ENCODE measurements at regions not wholly inside any gene's neighbourhood (a gene's known extent, or its start where the extent isn't known, plus 50 kb on each side); places are given as distances from the start of the nearest gene placed in this dataset.

- Histone ChIP-seq H3K4me1 (ENCODE audit: control insufficient read depth in 1 of 2, extremely low read depth in 1 of 2, insufficient read depth in 2 of 2, low read length in 2 of 2) (no peaks in the 10 kb centered on the region), H3K4me3 (ENCODE audit: control insufficient read depth in 1 of 2, extremely low read depth in 1 of 2, low read length in 1 of 2) (no peak overlapping the region), H3K27ac (ENCODE audit: low read length) (no peak overlapping the region), H3K9me3 (no peaks in the 10 kb centered on the region), H3K36me3 (ENCODE audit: control insufficient read depth in 2 of 2, extremely low read depth in 1 of 2, insufficient read depth in 1 of 2, low read length in 1 of 2) (no peaks in the 10 kb centered on the region), H3K27me3 (replicated peaks in 1 of 2; ENCODE audit: control insufficient read depth in 2 of 2, extremely low read depth in 1 of 2, insufficient read depth in 2 of 2, low read length in 1 of 2) (no peaks in the 10 kb centered on the region)
- H3K27me3 Mint-ChIP-seq: no peaks in the 10 kb centered on the region
- H3K27ac Mint-ChIP-seq: no peak overlapping the region
- ATAC-seq (replicated peaks in 1 of 4) (no peak), DNase-seq (no peak)
- WGBS (ENCODE audit: insufficient coverage): 100% methylated on average over 1 of the region's 4 CpGs
- H3K4me3 Mint-ChIP-seq: no peak overlapping the region
- POLR2A ChIA-PET: no interaction called here
- no peaks in the 10 kb centered on the region for H3K4me1 Mint-ChIP-seq
- CTCF ChIA-PET: interaction anchor here in 1 of 2 donors (0.5 kb wide), 1 partner anchor 491 kb away, joined by 4 read pairs; no protein-coding TSS in a partner anchor
- no peaks in the 10 kb centered on the region for H3K36me3 Mint-ChIP-seq
- H3K9me3 Mint-ChIP-seq: no peaks in the 10 kb centered on the region
These were observed 55.9 kb upstream of the FOXN2 start for GRCh38 chr2:48258481-48259149.

- ChIA-PET CTCF (no interaction called here), POLR2A (no interaction called here)
- H3K27me3 Mint-ChIP-seq: no peaks in the 10 kb centered on the region
- no peaks in the 10 kb centered on the region for H3K36me3 Mint-ChIP-seq
- Histone ChIP-seq H3K4me1 (ENCODE audit: control insufficient read depth in 1 of 2, extremely low read depth in 1 of 2, insufficient read depth in 2 of 2, low read length in 2 of 2) (no peaks in the 10 kb centered on the region), H3K27me3 (replicated peaks in 1 of 2; ENCODE audit: control insufficient read depth in 2 of 2, extremely low read depth in 1 of 2, insufficient read depth in 2 of 2, low read length in 1 of 2) (no peaks in the 10 kb centered on the region), H3K9me3 (no peaks in the 10 kb centered on the region), H3K4me3 (ENCODE audit: control insufficient read depth in 1 of 2, extremely low read depth in 1 of 2, low read length in 1 of 2) (no peak overlapping the region), H3K27ac (ENCODE audit: low read length) (no peak overlapping the region), H3K36me3 (ENCODE audit: control insufficient read depth in 2 of 2, extremely low read depth in 1 of 2, insufficient read depth in 1 of 2, low read length in 1 of 2) (no peaks in the 10 kb centered on the region)
- no peaks in the 10 kb centered on the region for H3K4me1 Mint-ChIP-seq
- H3K4me3 Mint-ChIP-seq: no peak overlapping the region
- WGBS (ENCODE audit: insufficient coverage): no CpG with 5 or more reads among the region's 1 CpG
- DNase-seq (no peak), ATAC-seq (replicated peaks in 1 of 4) (no peak)
- no peaks in the 10 kb centered on the region for H3K9me3 Mint-ChIP-seq
- no peak overlapping the region for H3K27ac Mint-ChIP-seq
These were observed 54.7 kb upstream of the FOXN2 start for GRCh38 chr2:48259811-48260210.

DNA sequence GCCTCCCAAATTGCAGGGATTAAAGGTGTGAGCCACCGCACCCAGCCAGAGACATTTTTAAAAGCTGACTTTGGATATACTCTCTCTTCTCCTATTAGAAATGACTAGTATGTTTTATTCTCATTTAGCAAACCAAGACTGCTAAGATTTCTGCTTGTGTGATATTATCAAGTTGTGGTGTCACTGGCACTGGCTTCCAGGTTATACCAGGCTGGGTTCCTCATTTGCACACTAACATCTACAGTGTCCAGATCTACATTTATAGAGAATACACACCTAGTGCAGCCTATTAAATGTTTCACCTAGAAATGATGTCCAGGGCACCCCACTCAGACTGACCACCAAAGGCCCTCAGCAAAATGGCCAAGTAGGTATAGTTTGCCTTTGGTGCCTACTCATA is 49.9 kb upstream of the FOXN2 start:
- ATAC-seq (replicated peaks in 1 of 4) (no peak), DNase-seq (no peak)
- Mint-ChIP-seq H3K27ac (no peak overlapping the region), H3K4me3 (no peak overlapping the region), H3K4me1 (no peaks in the 10 kb centered on the region), H3K9me3 (no peaks in the 10 kb centered on the region), H3K36me3 (no peaks in the 10 kb centered on the region), H3K27me3 (peaks cover 0 to 3% of the 10 kb centered on the region in 2 donors)
- ChIA-PET POLR2A (interaction anchor here in 1 of 2 donors (0.6 kb wide), 1 partner anchor 38 kb away, joined by 13 read pairs; no protein-coding TSS in a partner anchor), CTCF (interaction anchor here in 1 of 2 donors (0.7 kb wide), 1 partner anchor 1328 kb away, joined by 5 read pairs; no protein-coding TSS in a partner anchor)
- Histone ChIP-seq H3K4me1 (ENCODE audit: control insufficient read depth in 1 of 2, extremely low read depth in 1 of 2, insufficient read depth in 2 of 2, low read length in 2 of 2) (no peaks in the 10 kb centered on the region), H3K27ac (ENCODE audit: low read length) (no peak overlapping the region), H3K9me3 (no peaks in the 10 kb centered on the region), H3K36me3 (ENCODE audit: control insufficient read depth in 2 of 2, extremely low read depth in 1 of 2, insufficient read depth in 1 of 2, low read length in 1 of 2) (no peaks in the 10 kb centered on the region), H3K4me3 (ENCODE audit: control insufficient read depth in 1 of 2, extremely low read depth in 1 of 2, low read length in 1 of 2) (no peak overlapping the region), H3K27me3 (replicated peaks in 1 of 2; ENCODE audit: control insufficient read depth in 2 of 2, extremely low read depth in 1 of 2, insufficient read depth in 2 of 2, low read length in 1 of 2) (no peaks in the 10 kb centered on the region)
- no CpG with 5 or more reads among the region's 1 CpG for WGBS (ENCODE audit: insufficient coverage)

All from T-cell (primary cell).